A673 (cell line): ENCODE measurements at regions not wholly inside any gene's neighbourhood (a gene's known extent, or its start where the extent isn't known, plus 50 kb on each side); places are given as distances from the start of the nearest gene placed in this dataset.
"Not testable (repeated sequence)": the region's sequence is repeated elsewhere in the genome, so short reads cannot be mapped to it uniquely, and the experiment has no call there.

ENCODE experiments used
- CTCF ChIP-seq: fragments of 300-800, 200-600 bp; sonication (generic); conservative IDR thresholded peaks from 2 replicates; pipeline ENCODE4 v1.5.1; 2017; ENCODE audit warnings: low read depth, mild to moderate bottlenecking, antibody characterized with exemption, low read length, moderate library complexity, mixed read lengths
- EZH2 ChIP-seq: fragments of 200-600 bp; sonication (generic); IDR thresholded peaks from 2 replicates; pipeline ENCODE4 v1.6.1; 2017; ENCODE audit warnings: borderline replicate concordance, low read depth, mild to moderate bottlenecking, mixed read lengths, antibody characterized with exemption, low read length; ENCODE audit not compliant: poor library complexity, severe bottlenecking

GRCh38 chr21:9859865-9860264, 661.5 kb upstream of the TPTE start:
- not testable (repeated sequence) for TF ChIP-seq EZH2, CTCF
